WI38 (cell line): ENCODE measurements at regions not wholly inside any gene's neighbourhood (a gene's known extent, or its start where the extent isn't known, plus 50 kb on each side); places are given as distances from the start of the nearest gene placed in this dataset.

Experiments
- H3K4me3 ChIP-seq: 2 replicates; pipeline ENCODE4 v1.5.1; 2011; ENCODE audit warnings: low read depth, mild to moderate bottlenecking, control low read depth, low read length
- CTCF ChIP-seq: IDR thresholded peaks from 2 replicates; pipeline ENCODE4 v1.5.1; 2012; ENCODE audit warnings: low read depth, mild to moderate bottlenecking, control low read depth, low read length

- no peak for TF ChIP-seq CTCF
- H3K4me3 ChIP-seq: no peak overlapping the region
Observed at GRCh38 chr5:14965815-14966214, 94.2 kb upstream of the ANKH start.

GRCh38 chr5:14962604-14963003, 91.0 kb upstream of the ANKH start:
- TF ChIP-seq CTCF: no peak
- H3K4me3 ChIP-seq: no peak overlapping the region

- no peak overlapping the region for H3K4me3 ChIP-seq
- no peak for TF ChIP-seq CTCF
Observed at GRCh38 chr5:14960120-14960462, 88.5 kb upstream of the ANKH start.

- H3K4me3 ChIP-seq: no peak overlapping the region
- no peak for TF ChIP-seq CTCF
Observed at GRCh38 chr5:14959399-14960119, 88.0 kb upstream of the ANKH start.

GRCh38 chr5:14958188-14958587, 86.6 kb upstream of the ANKH start:
- H3K4me3 ChIP-seq: no peak overlapping the region
- TF ChIP-seq CTCF: no peak

- no peak overlapping the region for H3K4me3 ChIP-seq
- TF ChIP-seq CTCF: no peak
Observed at GRCh38 chr5:14956423-14957046, 85.0 kb upstream of the ANKH start.

GRCh38 chr5:14954616-14955343, 83.2 kb upstream of the ANKH start:
- TF ChIP-seq CTCF: no peak
- no peak overlapping the region for H3K4me3 ChIP-seq
